Dedifferentiated amniotic fluid mesenchymal stem cell (primary cell): ENCODE measurements at regions not wholly inside any gene's neighbourhood (a gene's known extent, or its start where the extent isn't known, plus 50 kb on each side); places are given as distances from the start of the nearest gene placed in this dataset.

Experiments
- DNase-seq: peaks from one replicate; pipeline ENCODE4 v3.0.0-alpha.2; 2016; ENCODE audit errors: extremely low spot score

GRCh38 chr14:96143906-96144305 is 60.7 kb upstream of the BDKRB2 start:
- DNase-seq = no peak

- DNase-seq = peak; percentile 96
These were observed 59.3 kb upstream of the BDKRB2 start for GRCh38 chr14:96145116-96145864.

- DNase-seq = peak; percentile 81
These were observed 58.4 kb upstream of the BDKRB2 start for GRCh38 chr14:96146131-96146771.

- no peak for DNase-seq
These were observed 56.0 kb upstream of the BDKRB2 start for GRCh38 chr14:96148631-96149030.

GRCh38 chr14:96149131-96149530 is 55.5 kb upstream of the BDKRB2 start:
- DNase-seq = no peak

- DNase-seq = no peak
These were observed 54.4 kb upstream of the BDKRB2 start for GRCh38 chr14:96150214-96150613.

GRCh38 chr14:96151242-96151641 is 53.4 kb upstream of the BDKRB2 start:
- DNase-seq = no peak

- DNase-seq = no peak
These were observed 51.6 kb upstream of the BDKRB2 start for GRCh38 chr14:96153003-96153402.
